B cell (primary cell): ENCODE measurements at regions not wholly inside any gene's neighbourhood (a gene's known extent, or its start where the extent isn't known, plus 50 kb on each side); places are given as distances from the start of the nearest gene placed in this dataset.

ENCODE experiments used
- CTCF ChIP-seq: fragments of 200-600 bp; IDR thresholded peaks from one replicate; pipeline ENCODE4 v1.8.0; 2022; ENCODE audit warnings: antibody characterized with exemption, mild to moderate bottlenecking
- EZH2 ChIP-seq: IDR thresholded peaks from 2 replicates; pipeline ENCODE4 v1.6.1; 2012; ENCODE audit warnings: borderline replicate concordance, low read depth, mild to moderate bottlenecking, moderate library complexity, low read length; ENCODE audit not compliant: insufficient read depth, poor library complexity, severe bottlenecking

DNA sequence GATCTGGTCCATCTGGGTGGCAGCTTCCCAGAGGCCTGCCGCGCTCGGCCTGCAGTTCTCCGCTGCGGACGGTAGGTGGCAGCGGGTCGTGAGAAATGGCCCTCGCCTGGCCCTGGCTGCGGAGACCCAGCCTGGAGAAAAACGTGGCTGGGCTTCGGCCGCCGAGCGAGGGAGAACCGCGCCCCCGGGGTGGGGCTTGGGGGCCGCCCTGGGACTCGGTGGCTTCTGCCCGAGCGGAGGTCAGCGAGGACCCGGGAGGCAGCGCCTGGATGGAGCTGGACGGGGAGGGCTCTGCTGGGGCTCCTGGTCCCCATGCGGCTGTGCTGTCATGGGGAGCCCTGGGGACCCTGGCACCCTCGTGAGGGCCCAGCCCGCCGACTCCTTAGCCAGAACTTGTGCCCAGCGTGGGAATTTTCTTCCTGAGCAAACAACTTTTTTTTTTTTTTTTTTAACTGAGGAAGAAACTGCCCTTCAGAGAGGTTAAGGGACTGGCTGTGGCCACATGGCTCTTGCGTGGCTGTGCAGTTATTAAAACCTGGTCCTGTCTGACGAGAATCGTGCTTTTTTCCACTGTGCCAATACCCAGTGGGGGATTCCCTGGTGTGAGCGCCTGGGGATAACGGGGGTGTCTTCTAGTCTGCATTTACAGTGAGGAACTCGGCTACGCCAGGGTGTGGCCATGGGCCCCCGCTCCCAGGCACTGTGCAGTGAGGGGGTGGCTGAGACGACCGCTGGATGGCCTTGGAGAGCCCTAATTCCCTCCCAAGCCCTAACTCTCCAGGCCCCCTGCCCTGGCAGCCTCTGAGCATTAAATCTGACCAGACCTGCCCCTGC lies 535.6 kb downstream of the INSC start:
- TF ChIP-seq CTCF, result peak; percentile 64
- TF ChIP-seq EZH2, result no peak
